ENCODE measurements at regions not wholly inside any gene's neighbourhood (a gene's known extent, or its start where the extent isn't known, plus 50 kb on each side); places are given as distances from the start of the nearest gene placed in this dataset.

GRCh38 chr11:123298488-123299447 lies 103.7 kb upstream of the CLMP start:
- no peak for DNase-seq (ENCODE audit: low read depth)
- no peak for TF ChIP-seq CTCF (conservative IDR thresholded peaks at IDR 0.05; ENCODE audit: low read depth, low read length)
- H3K4me3 ChIP-seq (ENCODE audit: low read depth, low read length): no peak overlapping the region

- no peak for DNase-seq (ENCODE audit: low read depth)
- TF ChIP-seq CTCF (conservative IDR thresholded peaks at IDR 0.05; ENCODE audit: low read depth, low read length): no peak
- H3K4me3 ChIP-seq (ENCODE audit: low read depth, low read length): no peak overlapping the region
Measured at GRCh38 chr11:123292647-123293046, 97.6 kb upstream of the CLMP start.

GRCh38 chr11:123291201-123291869 lies 96.3 kb upstream of the CLMP start:
- DNase-seq (ENCODE audit: low read depth): no peak
- TF ChIP-seq CTCF (conservative IDR thresholded peaks at IDR 0.05; ENCODE audit: low read depth, low read length): no peak
- H3K4me3 ChIP-seq (ENCODE audit: low read depth, low read length): no peak overlapping the region

- peak; percentile 22 for DNase-seq (ENCODE audit: low read depth)
- H3K4me3 ChIP-seq (ENCODE audit: low read depth, low read length): no peak overlapping the region
- no peak for TF ChIP-seq CTCF (conservative IDR thresholded peaks at IDR 0.05; ENCODE audit: low read depth, low read length)
Measured at GRCh38 chr11:123286761-123287160, 91.7 kb upstream of the CLMP start.

GRCh38 chr11:123286255-123286654 lies 91.2 kb upstream of the CLMP start:
- no peak overlapping the region for H3K4me3 ChIP-seq (ENCODE audit: low read depth, low read length)
- TF ChIP-seq CTCF (conservative IDR thresholded peaks at IDR 0.05; ENCODE audit: low read depth, low read length): no peak
- DNase-seq (ENCODE audit: low read depth): no peak

GRCh38 chr11:123284454-123284853 lies 89.4 kb upstream of the CLMP start:
- no peak for DNase-seq (ENCODE audit: low read depth)
- no peak overlapping the region for H3K4me3 ChIP-seq (ENCODE audit: low read depth, low read length)
- TF ChIP-seq CTCF (conservative IDR thresholded peaks at IDR 0.05; ENCODE audit: low read depth, low read length): no peak

All from choroid plexus epithelial cell (primary cell).